GM23338 (cell line): ENCODE measurements at regions not wholly inside any gene's neighbourhood (a gene's known extent, or its start where the extent isn't known, plus 50 kb on each side); places are given as distances from the start of the nearest gene placed in this dataset.

ENCODE experiments used
- ATAC-seq: fragments of 200-7000 bp; cut with Tn5 transposase; 3 replicates; pipeline ENCODE4 v1.9.1; 2020
- DNase-seq: peaks from one replicate; pipeline ENCODE4 v3.0.0-alpha.2; 2015; ENCODE audit warnings: low spot score
- H2AFZ ChIP-seq: fragments of 200-600 bp; sonication (generic); 2 replicates; pipeline ENCODE4 v1.8.0; 2016; ENCODE audit warnings: antibody characterized with exemption, mild to moderate bottlenecking, moderate library complexity
- H3F3A ChIP-seq: fragments of 200-600 bp; sonication (generic); replicated peaks from 2 replicates; pipeline ENCODE4 v1.8.0; 2017; ENCODE audit warnings: antibody characterized with exemption, mixed run types, low read depth
- H3K27ac ChIP-seq: fragments of 200-600 bp; sonication (generic); 2 replicates; pipeline ENCODE4 v1.6.1; 2016; ENCODE audit warnings: low read depth
- H3K27me3 ChIP-seq: fragments of 200-600 bp; sonication (generic); 2 replicates; pipeline ENCODE4 v1.8.0; 2016; ENCODE audit warnings: mild to moderate bottlenecking, mixed run types, moderate library complexity; ENCODE audit not compliant: insufficient read depth
- H3K36me3 ChIP-seq: fragments of 200-600 bp; sonication (generic); 2 replicates; pipeline ENCODE4 v1.8.0; 2016; ENCODE audit warnings: mild to moderate bottlenecking; ENCODE audit not compliant: insufficient read depth
- H3K4me1 ChIP-seq: fragments of 200-600 bp; sonication (generic); 2 replicates; pipeline ENCODE4 v1.8.0; 2016; ENCODE audit warnings: mild to moderate bottlenecking, moderate library complexity; ENCODE audit not compliant: insufficient read depth
- H3K4me2 ChIP-seq: fragments of 200-600 bp; sonication (generic); 2 replicates; pipeline ENCODE4 v1.7.1; 2017; ENCODE audit warnings: mixed run types
- H3K4me3 ChIP-seq: fragments of 200-600 bp; sonication (generic); 2 replicates; pipeline ENCODE4 v1.6.1; 2016; ENCODE audit warnings: mixed run types
- H3K79me2 ChIP-seq: fragments of 200-600 bp; sonication (generic); replicated peaks from 2 replicates; pipeline ENCODE4 v1.8.0; 2017; ENCODE audit warnings: mild to moderate bottlenecking; ENCODE audit not compliant: insufficient read depth
- H3K9me2 ChIP-seq: fragments of 200-600 bp; sonication (generic); 2 replicates; pipeline ENCODE4 v1.8.0; 2017; ENCODE audit not compliant: insufficient read depth
- H4K20me1 ChIP-seq: fragments of 200-600 bp; sonication (generic); replicated peaks from 2 replicates; pipeline ENCODE4 v1.8.0; 2017; ENCODE audit warnings: mild to moderate bottlenecking; ENCODE audit not compliant: insufficient read depth
- H3K27ac Mint-ChIP-seq: 2 replicates; pipeline ENCODE4 v1.8.0; 2020; ENCODE audit warnings: inconsistent platforms, mild to moderate bottlenecking, moderate library complexity, mixed read lengths
- H3K27me3 Mint-ChIP-seq: 3 replicates; pipeline ENCODE4 v1.8.0; 2022; ENCODE audit warnings: low read depth, mild to moderate bottlenecking, moderate library complexity, mixed read lengths, inconsistent platforms; ENCODE audit not compliant: insufficient read depth, poor library complexity
- H3K36me3 Mint-ChIP-seq: 3 replicates; pipeline ENCODE4 v1.8.0; 2021; ENCODE audit warnings: low read depth, mild to moderate bottlenecking, inconsistent platforms, moderate library complexity, mixed read lengths
- H3K4me1 Mint-ChIP-seq: 3 replicates; pipeline ENCODE4 v1.8.0; 2020; ENCODE audit warnings: mild to moderate bottlenecking, inconsistent platforms, mixed read lengths
- H3K4me3 Mint-ChIP-seq: 3 replicates; pipeline ENCODE4 v1.8.0; 2021; ENCODE audit warnings: moderate library complexity, mild to moderate bottlenecking, inconsistent platforms, mixed read lengths
- H3K9me3 Mint-ChIP-seq: 3 replicates; pipeline ENCODE4 v1.8.0; 2020; ENCODE audit warnings: moderate library complexity, mild to moderate bottlenecking, inconsistent platforms, mixed read lengths
- CREB1 ChIP-seq: fragments of 250-450 bp; sonication (Bioruptor Pico); IDR thresholded peaks from 2 replicates; pipeline ENCODE4 v1.5.0; 2020; ENCODE audit warnings: low read depth, mild to moderate bottlenecking, moderate library complexity
- CTCF ChIP-seq, 2 experiments: fragments of 200-600 bp in 1 of 2; sonication (generic) in 1 of 2; conservative IDR thresholded peaks; 2 replicates each; pipeline versions ENCODE4 v1.5.1 to v1.6.1; 2016 to 2017; ENCODE audit warnings: antibody characterized with exemption in 2 of 2, low read depth in 2 of 2, mild to moderate bottlenecking in 2 of 2, moderate library complexity in 1 of 2
- ETS1 ChIP-seq: IDR thresholded peaks from 2 replicates; pipeline ENCODE4 v1.6.1; 2016; ENCODE audit warnings: antibody characterized with exemption
- EZH2 ChIP-seq: fragments of 200-600 bp; sonication (generic); IDR thresholded peaks from one replicate; pipeline ENCODE4 v1.8.0; 2017; ENCODE audit warnings: antibody characterized with exemption, mild to moderate bottlenecking, low read depth; ENCODE audit not compliant: unreplicated experiment
- EZH2phosphoT487 ChIP-seq: fragments of 200-600 bp; sonication (generic); IDR thresholded peaks from one replicate; pipeline ENCODE4 v1.8.1; 2018; ENCODE audit warnings: antibody characterized with exemption; ENCODE audit not compliant: unreplicated experiment
- JUNB ChIP-seq: IDR thresholded peaks from one replicate; pipeline ENCODE4 v1.6.1; 2016; ENCODE audit warnings: antibody characterized with exemption; ENCODE audit not compliant: unreplicated experiment
- NANOG ChIP-seq: IDR thresholded peaks from 2 replicates; pipeline ENCODE4 v1.6.1; 2016; ENCODE audit warnings: antibody characterized with exemption, borderline replicate concordance
- POLR2AphosphoS5 ChIP-seq: IDR thresholded peaks from 2 replicates; pipeline ENCODE4 v1.6.1; 2016; ENCODE audit warnings: antibody characterized with exemption, low read depth
- REST ChIP-seq: IDR thresholded peaks from one replicate; pipeline ENCODE4 v1.6.1; 2018; ENCODE audit warnings: antibody characterized with exemption; ENCODE audit not compliant: unreplicated experiment
- STAT1 ChIP-seq: IDR thresholded peaks from one replicate; pipeline ENCODE4 v1.6.1; 2016; ENCODE audit warnings: antibody characterized with exemption; ENCODE audit not compliant: unreplicated experiment
- ZNF114 ChIP-seq: fragments of 250-450 bp; sonication (Bioruptor Pico); IDR thresholded peaks from 2 replicates; pipeline ENCODE4 v1.5.0; 2020; ENCODE audit warnings: mild to moderate bottlenecking, moderate library complexity
- ZNF331 ChIP-seq: fragments of 250-450 bp; sonication (Bioruptor Pico); IDR thresholded peaks from 2 replicates; pipeline ENCODE4 v1.5.0; 2020; ENCODE audit warnings: low read depth, mild to moderate bottlenecking, moderate library complexity
- ZNF462 ChIP-seq: fragments of 250-450 bp; sonication (Bioruptor Pico); IDR thresholded peaks from 2 replicates; pipeline ENCODE4 v1.5.0; 2020; ENCODE audit warnings: mild to moderate bottlenecking, moderate library complexity

- Mint-ChIP-seq H3K36me3 (no peaks in the 10 kb centered on the region), H3K27me3 (no peaks in the 10 kb centered on the region), H3K27ac (no peak overlapping the region), H3K9me3 (no peaks in the 10 kb centered on the region), H3K4me3 (no peak overlapping the region), H3K4me1 (peaks cover 3% of the 10 kb centered on the region; the same call in 1 of the 3 replicates)
- no peak overlapping the region for H3K27ac ChIP-seq
- no peak overlapping the region for H3K4me2 ChIP-seq
- TF ChIP-seq EZH2 (no peak), REST (no peak), CTCF (conservative IDR thresholded peaks at IDR 0.05; ENCODE audit: low read depth in 2 of 2) (no peak), ZNF462 (no peak), POLR2AphosphoS5 (no peak), CREB1 (no peak), NANOG (no peak), ZNF114 (CRISPR knock-in tag) (no peak), EZH2phosphoT487 (no peak), ETS1 (no peak), STAT1 (no peak), ZNF331 (CRISPR knock-in tag) (no peak), JUNB (no peak)
- H3K4me1 ChIP-seq = no peaks in the 10 kb centered on the region
- DNase-seq (no peak), ATAC-seq (no peak)
- no peaks in the 10 kb centered on the region for H3K27me3 ChIP-seq
- no peaks in the 10 kb centered on the region for H3F3A ChIP-seq
- no peaks in the 10 kb centered on the region for H3K9me2 ChIP-seq
- H2AFZ ChIP-seq = no peak overlapping the region
- H3K79me2 ChIP-seq = no peaks in the 10 kb centered on the region
- H4K20me1 ChIP-seq = no peaks in the 10 kb centered on the region
- no peak overlapping the region for H3K4me3 ChIP-seq
- no peaks in the 10 kb centered on the region for H3K36me3 ChIP-seq
Observed at GRCh38 chr10:120260456-120260855, 196.6 kb upstream of the PLPP4 start.
